ENCODE measurements at regions not wholly inside any gene's neighbourhood (a gene's known extent, or its start where the extent isn't known, plus 50 kb on each side); places are given as distances from the start of the nearest gene placed in this dataset.

- no peak overlapping the region for H3K4me3 ChIP-seq (ENCODE audit: control insufficient read depth, low read depth, low read length)
- TF ChIP-seq CTCF (conservative IDR thresholded peaks at IDR 0.05; ENCODE audit: control insufficient read depth, insufficient read depth, low read depth, low read length) = no peak
- no peak for DNase-seq (ENCODE audit: low read depth)
Measured at GRCh38 chr6:170080828-170081371, 210.0 kb downstream of the DLL1 start.

- no peak for TF ChIP-seq CTCF (conservative IDR thresholded peaks at IDR 0.05; ENCODE audit: control insufficient read depth, insufficient read depth, low read depth, low read length)
- DNase-seq (ENCODE audit: low read depth) = no peak
- H3K4me3 ChIP-seq (ENCODE audit: control insufficient read depth, low read depth, low read length) = no peak overlapping the region
Measured at GRCh38 chr6:170080169-170080827, 210.6 kb downstream of the DLL1 start.

GRCh38 chr6:170076466-170077165 lies 214.3 kb downstream of the DLL1 start:
- no peak for TF ChIP-seq CTCF (conservative IDR thresholded peaks at IDR 0.05; ENCODE audit: control insufficient read depth, insufficient read depth, low read depth, low read length)
- H3K4me3 ChIP-seq (ENCODE audit: control insufficient read depth, low read depth, low read length) = no peak overlapping the region
- DNase-seq (ENCODE audit: low read depth) = no peak

- TF ChIP-seq CTCF (conservative IDR thresholded peaks at IDR 0.05; ENCODE audit: control insufficient read depth, insufficient read depth, low read depth, low read length) = no peak
- no peak for DNase-seq (ENCODE audit: low read depth)
- H3K4me3 ChIP-seq (ENCODE audit: control insufficient read depth, low read depth, low read length) = no peak overlapping the region
Measured at GRCh38 chr6:170075659-170076223, 215.1 kb downstream of the DLL1 start.

GRCh38 chr6:170074907-170075306 lies 216.0 kb downstream of the DLL1 start:
- DNase-seq (ENCODE audit: low read depth) = no peak
- TF ChIP-seq CTCF (conservative IDR thresholded peaks at IDR 0.05; ENCODE audit: control insufficient read depth, insufficient read depth, low read depth, low read length) = no peak
- H3K4me3 ChIP-seq (ENCODE audit: control insufficient read depth, low read depth, low read length) = no peak overlapping the region

GRCh38 chr6:170074435-170074834 lies 216.4 kb downstream of the DLL1 start:
- no peak overlapping the region for H3K4me3 ChIP-seq (ENCODE audit: control insufficient read depth, low read depth, low read length)
- TF ChIP-seq CTCF (conservative IDR thresholded peaks at IDR 0.05; ENCODE audit: control insufficient read depth, insufficient read depth, low read depth, low read length) = no peak
- DNase-seq (ENCODE audit: low read depth) = no peak

All from fibroblast of mammary gland (primary cell).